Peyer's patch (tissue), 4 donors: ENCODE measurements at regions not wholly inside any gene's neighbourhood (a gene's known extent, or its start where the extent isn't known, plus 50 kb on each side); places are given as distances from the start of the nearest gene placed in this dataset.
A peak's percentile ranks its signal among the peaks of the same experiment; 100 is the strongest.

Source experiments
- DNase-seq, 3 donors: peaks; one replicate each; pipeline ENCODE4 v3.0.0-alpha.2; 2017 to 2019
- H3K27ac ChIP-seq, 4 donors: fragments of 200-600 bp; sonication (generic); one replicate each; pipeline ENCODE4 v1.5.1; 2016 to 2019
- H3K27me3 ChIP-seq, 2 donors: fragments of 200-600 bp; sonication (generic); one replicate each; pipeline ENCODE4 v1.5.1; 2019
- H3K36me3 ChIP-seq, 3 donors: fragments of 200-600 bp; sonication (generic); one replicate each; pipeline ENCODE4 v1.5.1; 2016 to 2019
- H3K4me1 ChIP-seq, 4 donors: fragments of 200-600 bp; sonication (generic); one replicate each; pipeline ENCODE4 v1.5.1; 2016 to 2019
- H3K4me3 ChIP-seq, 4 donors: fragments of 200-600 bp; sonication (generic); 1 replicate in 3 of 4; 2 replicates in 1 of 4; pipeline ENCODE4 v1.5.1; 2016 to 2019; ENCODE audit warnings: mild to moderate bottlenecking in 1 of 4
- H3K9me3 ChIP-seq, 4 donors: fragments of 200-600 bp; sonication (generic); one replicate each; pipeline ENCODE4 v1.5.1; 2016 to 2019; ENCODE audit warnings: mild to moderate bottlenecking in 1 of 4
- CTCF ChIP-seq, 6 experiments: fragments of 450-650 bp in 4 of 6; fragments of 200-600 bp in 2 of 6; sonication (generic) in 1 of 6; IDR thresholded peaks; one replicate each; pipeline ENCODE4 v1.5.1; 2017 to 2019; ENCODE audit warnings: antibody characterized with exemption in 6 of 6, mild to moderate bottlenecking in 3 of 6, moderate library complexity in 1 of 6
- POLR2A ChIP-seq, 2 donors: fragments of 450-650 bp; IDR thresholded peaks; one replicate each; pipeline ENCODE4 v1.5.1; 2017; ENCODE audit warnings: antibody characterized with exemption in 2 of 2, mild to moderate bottlenecking in 2 of 2, moderate library complexity in 2 of 2

- no peak for TF ChIP-seq POLR2A (IDR thresholded peaks at IDR 0.05)
- TF ChIP-seq CTCF (IDR thresholded peaks at IDR 0.05): peak in 3 of 6 experiments; percentile 21 to 44 (median 31)
Observed at GRCh38 chr6:14321992-14322772, 204.6 kb downstream of the CD83 start.

GRCh38 chr6:14322841-14323240 is 205.3 kb downstream of the CD83 start:
- DNase-seq: no peak
- Histone ChIP-seq H3K4me3 (no peak overlapping the region), H3K9me3 (no peaks in the 10 kb centered on the region), H3K36me3 (no peaks in the 10 kb centered on the region), H3K27ac (no peak overlapping the region), H3K27me3 (no peaks in the 10 kb centered on the region), H3K4me1 (no peaks in the 10 kb centered on the region)
- TF ChIP-seq POLR2A (IDR thresholded peaks at IDR 0.05) (no peak), CTCF (IDR thresholded peaks at IDR 0.05) (no peak)

More at GRCh38 chr6:14321992-14322772, 204.6 kb downstream of the CD83 start:
- no peak overlapping the region for H3K4me3 ChIP-seq
- DNase-seq: peak in 1 of 3 donors; percentile 54
- H3K27me3 ChIP-seq: no peaks in the 10 kb centered on the region
- H3K9me3 ChIP-seq: no peaks in the 10 kb centered on the region
- H3K36me3 ChIP-seq: no peaks in the 10 kb centered on the region
- H3K27ac ChIP-seq: no peak overlapping the region
- no peaks in the 10 kb centered on the region for H3K4me1 ChIP-seq

- no peak for DNase-seq
Observed at GRCh38 chr6:14326774-14327173, 209.2 kb downstream of the CD83 start.

GRCh38 chr6:14328163-14328562 is 210.6 kb downstream of the CD83 start:
- H3K27me3 ChIP-seq: no peaks in the 10 kb centered on the region
- TF ChIP-seq POLR2A (IDR thresholded peaks at IDR 0.05) (no peak), CTCF (IDR thresholded peaks at IDR 0.05) (no peak)
- H3K4me3 ChIP-seq: no peak overlapping the region
- DNase-seq: no peak
- no peaks in the 10 kb centered on the region for H3K4me1 ChIP-seq
- H3K27ac ChIP-seq: no peak overlapping the region
- H3K9me3 ChIP-seq: no peaks in the 10 kb centered on the region
- H3K36me3 ChIP-seq: no peaks in the 10 kb centered on the region

More at GRCh38 chr6:14326774-14327173, 209.2 kb downstream of the CD83 start:
- TF ChIP-seq POLR2A (IDR thresholded peaks at IDR 0.05) (no peak), CTCF (IDR thresholded peaks at IDR 0.05) (no peak)
- Histone ChIP-seq H3K27ac (no peak overlapping the region), H3K4me3 (no peak overlapping the region), H3K4me1 (no peaks in the 10 kb centered on the region), H3K9me3 (no peaks in the 10 kb centered on the region), H3K36me3 (no peaks in the 10 kb centered on the region), H3K27me3 (no peaks in the 10 kb centered on the region)

- no peak for DNase-seq
- no peak for TF ChIP-seq POLR2A (IDR thresholded peaks at IDR 0.05)
- TF ChIP-seq CTCF (IDR thresholded peaks at IDR 0.05): no peak
- no peaks in the 10 kb centered on the region for H3K9me3 ChIP-seq
- H3K27ac ChIP-seq: no peak overlapping the region
- no peaks in the 10 kb centered on the region for H3K27me3 ChIP-seq
- no peaks in the 10 kb centered on the region for H3K4me1 ChIP-seq
- no peak overlapping the region for H3K4me3 ChIP-seq
- no peaks in the 10 kb centered on the region for H3K36me3 ChIP-seq
Observed at GRCh38 chr6:14333556-14334305, 216.2 kb downstream of the CD83 start.
